ENCODE measurements at regions not wholly inside any gene's neighbourhood (a gene's known extent, or its start where the extent isn't known, plus 50 kb on each side); places are given as distances from the start of the nearest gene placed in this dataset.
"Not testable (repeated sequence)": the region's sequence is repeated elsewhere in the genome, so short reads cannot be mapped to it uniquely, and the experiment has no call there.

DNA sequence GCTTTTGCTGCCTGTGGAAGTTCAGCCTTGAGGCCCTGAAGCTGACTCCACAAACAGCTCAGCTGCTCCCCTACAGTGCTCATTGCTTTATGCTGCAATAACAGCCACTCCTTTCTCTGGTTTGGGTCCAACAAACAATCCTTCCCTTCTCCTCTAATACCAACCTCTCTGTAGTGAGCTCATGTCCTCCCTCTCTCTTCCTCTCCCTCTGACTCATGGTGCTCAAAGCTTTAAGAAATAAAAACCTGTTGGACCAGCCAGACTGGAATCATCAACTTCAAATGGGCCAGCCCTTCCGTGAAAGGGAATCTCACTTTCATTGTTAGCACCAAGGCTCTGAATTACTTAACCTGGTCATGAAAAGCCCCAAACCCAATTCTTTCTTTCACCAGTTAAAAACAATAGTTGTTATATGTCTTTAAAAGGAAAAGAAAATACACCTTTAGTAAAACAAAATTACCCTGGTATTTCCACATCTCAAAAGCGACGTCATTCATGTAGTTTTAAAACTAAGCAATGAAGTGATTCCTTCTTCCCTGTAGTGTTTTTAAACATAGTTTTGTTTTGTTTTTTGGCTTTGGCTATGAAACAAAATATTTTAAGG is 126.4 kb downstream of the DUSP6 start:
- no peak for DNase-seq

DNA sequence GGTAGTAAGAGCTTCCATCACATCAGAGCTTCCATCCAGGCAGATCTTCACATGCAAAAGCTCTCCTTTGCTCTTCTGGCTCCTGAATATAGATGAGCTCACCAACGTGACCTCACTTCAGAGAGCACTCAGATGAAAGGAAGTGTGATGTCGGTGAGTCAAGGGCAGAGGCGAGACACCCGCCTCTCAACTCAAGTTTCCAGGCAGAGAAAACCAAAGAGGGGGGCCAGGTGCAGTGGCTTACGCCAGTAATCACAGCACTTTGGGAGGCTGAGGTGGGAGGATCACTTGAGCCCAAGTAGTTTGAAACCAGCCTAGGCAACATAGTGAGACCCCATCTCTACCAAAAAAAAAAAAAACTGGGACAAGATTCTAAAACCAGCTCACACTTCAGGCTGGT is 126.9 kb downstream of the DUSP6 start:
- DNase-seq = no peak

DNA sequence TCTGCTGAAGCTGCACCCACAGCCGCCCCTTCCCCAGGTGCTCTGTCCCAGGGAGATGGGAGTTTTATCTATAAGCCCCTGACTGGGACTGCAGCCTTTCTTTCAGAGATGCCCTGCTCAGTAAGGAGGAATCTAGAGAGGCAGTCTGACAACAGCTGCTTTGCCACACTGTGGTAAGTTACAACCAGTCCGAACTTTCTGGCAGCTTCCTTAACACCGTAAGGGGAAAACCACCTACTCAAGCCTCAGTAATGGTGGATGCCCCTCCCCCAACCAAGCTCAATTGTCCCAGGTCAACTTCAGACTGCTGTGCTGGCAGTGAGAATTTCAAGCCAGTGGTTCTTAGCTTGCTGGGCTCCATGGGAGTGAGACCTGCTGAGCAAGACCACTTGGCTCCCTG is 129.7 kb downstream of the DUSP6 start:
- not testable (repeated sequence) for DNase-seq

DNA sequence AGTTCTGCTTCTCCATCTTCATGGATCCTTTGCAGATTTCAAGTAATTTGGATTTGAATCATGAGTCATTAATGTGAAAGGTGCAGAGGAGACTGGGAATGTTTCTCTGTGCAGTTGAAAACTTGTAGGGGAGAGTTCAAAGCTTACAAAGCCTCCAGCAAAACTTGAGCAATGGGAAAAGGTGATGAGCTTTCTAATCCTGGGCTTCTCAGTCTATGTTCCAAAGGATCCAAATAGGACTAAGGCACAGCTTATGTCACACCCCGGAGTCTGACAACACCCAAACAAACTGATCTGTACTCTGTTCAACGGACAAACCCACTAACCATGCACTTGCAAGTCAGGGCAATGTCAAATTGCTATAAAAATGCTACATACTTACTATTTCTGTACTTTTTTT is 134.8 kb downstream of the DUSP6 start:
- no peak for DNase-seq

DNA sequence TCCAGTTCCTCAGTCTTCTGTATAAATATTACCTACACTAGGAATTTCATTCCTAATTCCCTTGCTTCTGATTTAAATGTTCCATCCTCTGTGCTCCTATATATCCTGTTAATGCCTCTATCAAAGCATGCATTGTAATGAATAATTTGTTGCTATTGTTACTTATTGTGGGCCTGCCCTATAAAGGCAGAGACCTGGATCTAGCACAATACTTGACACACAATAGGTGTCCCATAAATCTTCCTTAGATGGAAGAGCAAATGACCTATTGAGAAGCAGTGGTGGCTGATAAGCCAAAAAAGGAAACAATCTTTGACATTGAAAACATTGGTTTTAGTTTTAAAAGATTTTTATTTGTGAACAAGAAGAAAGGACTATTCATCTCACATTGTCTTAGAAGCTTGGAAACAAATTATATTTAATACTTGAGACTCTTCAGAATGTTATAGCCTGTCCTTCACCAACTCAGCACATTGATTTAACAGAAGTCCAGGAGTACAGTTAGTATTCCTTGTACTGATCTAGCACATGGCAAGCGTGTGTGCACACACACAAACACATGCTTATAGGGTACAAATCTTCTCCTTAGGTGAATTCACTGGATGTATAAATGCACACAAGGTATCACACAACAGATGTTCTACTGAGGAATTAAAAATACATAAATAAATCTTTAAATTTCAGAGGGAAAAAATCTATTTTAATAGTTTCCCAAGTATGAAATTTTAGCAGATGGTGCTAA is 135.9 kb downstream of the DUSP6 start:
- no peak for DNase-seq

DNA sequence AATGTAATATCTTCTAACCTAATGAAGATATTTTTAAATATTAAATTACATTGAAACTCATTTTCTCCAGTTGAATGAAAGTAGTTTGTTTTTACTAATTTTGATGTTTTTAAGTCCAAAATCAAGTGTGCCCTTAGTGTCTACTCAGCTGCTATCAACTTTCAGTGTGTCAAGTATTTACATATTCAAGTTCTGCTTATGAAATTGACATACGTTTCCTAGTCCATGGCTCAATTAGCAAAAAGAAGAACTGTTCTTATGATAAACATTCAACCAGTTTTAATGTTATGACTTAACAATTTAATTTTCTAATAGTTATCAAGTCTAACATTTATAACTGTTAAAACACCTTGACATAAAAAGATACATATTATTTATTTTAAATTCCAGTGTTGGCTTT is 137.1 kb downstream of the DUSP6 start:
- DNase-seq = no peak

DNA sequence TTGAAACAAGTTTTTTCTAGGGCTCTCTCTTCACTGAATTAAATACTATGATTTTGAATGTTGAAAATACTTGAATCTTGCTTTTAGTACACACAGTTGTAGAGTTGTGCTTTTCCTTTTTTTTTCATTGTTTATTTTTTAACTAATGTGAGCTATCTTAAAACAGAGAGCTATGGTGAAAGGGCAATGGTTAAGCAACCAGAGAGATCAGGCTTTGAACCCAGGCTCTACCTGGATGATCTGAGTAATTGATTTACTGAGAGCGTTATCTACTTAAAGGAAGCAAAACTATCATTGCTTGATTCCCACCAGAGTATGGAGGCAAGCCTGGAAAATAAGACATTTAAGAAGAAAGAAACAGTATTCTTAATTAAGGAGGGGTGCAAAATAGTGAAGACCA is 138.6 kb downstream of the DUSP6 start:
- DNase-seq = no peak

DNA sequence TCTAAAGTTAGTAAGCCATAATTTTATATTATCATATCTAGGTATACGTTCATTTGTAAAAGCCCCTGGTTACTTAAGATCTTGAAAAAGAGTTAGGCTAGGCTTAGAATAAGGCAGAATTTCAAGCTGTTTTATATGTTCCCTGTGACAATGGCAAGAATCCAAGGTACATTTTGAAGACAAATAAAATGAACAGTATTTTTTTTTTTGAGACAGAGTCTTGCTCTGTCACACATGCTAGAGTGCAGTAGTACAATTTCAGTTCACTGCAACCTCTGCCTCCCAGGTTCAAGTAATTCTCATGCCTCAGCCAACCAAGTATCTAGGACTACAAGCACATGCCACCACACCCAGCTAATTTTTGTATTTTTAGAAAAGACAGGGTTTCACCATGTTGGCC is 139.2 kb downstream of the DUSP6 start:
- no peak for DNase-seq

DNA sequence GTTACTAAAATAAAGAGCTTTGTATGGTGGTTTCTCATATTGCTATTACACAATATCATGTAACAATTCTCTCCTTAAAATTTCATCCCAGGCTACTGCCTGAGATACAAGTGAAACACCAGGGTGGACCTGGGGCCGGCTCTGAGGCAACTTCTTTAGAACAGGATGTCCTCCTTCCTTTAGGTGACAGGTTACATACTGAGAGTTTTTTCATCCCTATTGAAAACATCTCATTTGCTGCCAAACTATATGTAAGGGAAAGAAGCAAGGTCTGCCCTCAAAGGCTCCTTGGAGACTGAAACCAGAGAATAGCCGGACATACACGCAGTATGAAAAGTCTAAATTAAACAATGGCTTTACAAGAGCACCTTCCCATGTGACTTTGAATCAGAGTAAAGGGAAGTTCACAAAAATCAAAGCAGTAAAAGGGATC is 139.9 kb downstream of the DUSP6 start:
- DNase-seq = no peak

DNA sequence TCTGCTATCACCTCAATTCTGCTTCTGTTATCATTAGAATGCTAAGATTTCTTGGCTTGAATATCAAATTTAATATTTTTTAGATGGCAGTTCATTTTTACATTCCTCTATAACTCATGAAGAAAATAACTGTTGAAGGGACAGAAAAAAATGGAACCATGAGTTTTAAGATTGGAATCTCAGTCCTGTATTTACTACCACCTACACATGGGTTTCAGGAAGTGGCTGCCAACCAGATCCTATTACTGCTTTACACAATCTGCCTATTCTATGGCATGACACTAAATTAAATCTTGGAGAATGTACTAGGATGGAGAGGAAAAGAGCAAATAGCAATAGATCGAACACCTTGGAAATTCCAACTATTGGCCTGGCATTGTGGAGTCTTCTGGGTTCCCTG is 140.8 kb downstream of the DUSP6 start:
- DNase-seq = no peak

DNA sequence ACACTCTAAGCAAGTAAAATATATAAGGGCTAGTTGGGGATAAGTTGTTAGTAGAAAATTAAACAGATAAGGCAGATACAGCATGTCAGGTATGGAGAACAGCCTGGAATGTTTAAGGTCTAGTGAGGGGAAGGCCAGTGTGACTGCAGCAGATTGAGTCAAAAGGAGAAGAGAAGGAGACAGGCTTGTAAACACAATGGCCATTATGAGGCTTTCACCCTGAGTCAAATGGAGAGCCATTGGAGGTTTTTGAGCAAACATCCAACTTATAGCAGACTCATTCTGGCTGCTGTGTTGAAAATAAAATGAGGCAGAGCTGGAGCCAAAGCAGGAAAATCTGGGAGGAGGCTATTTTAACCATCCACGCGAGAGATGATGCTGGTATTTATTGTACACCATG is 142.0 kb downstream of the DUSP6 start:
- DNase-seq = no peak

DNA sequence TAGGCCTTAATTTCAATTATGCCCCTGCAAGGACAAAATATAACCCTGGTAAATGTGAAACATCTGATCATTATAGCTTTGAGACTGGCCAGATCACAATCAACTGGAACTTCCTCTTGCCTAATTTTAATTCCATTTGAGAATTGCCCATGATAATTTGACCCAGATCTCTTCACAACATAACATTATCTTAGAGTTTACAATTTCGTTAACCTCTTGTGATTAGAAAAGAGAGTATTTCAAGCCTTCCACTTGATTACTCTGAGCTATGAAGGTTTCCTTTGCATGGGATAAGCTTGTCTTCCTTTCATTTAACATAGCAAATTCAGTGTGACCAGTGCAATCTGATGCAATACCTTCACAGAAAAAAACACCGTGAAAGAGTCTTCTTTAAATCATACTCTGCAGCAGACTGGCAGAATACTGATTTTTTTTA is 143.6 kb downstream of the DUSP6 start:
- no peak for DNase-seq

DNA sequence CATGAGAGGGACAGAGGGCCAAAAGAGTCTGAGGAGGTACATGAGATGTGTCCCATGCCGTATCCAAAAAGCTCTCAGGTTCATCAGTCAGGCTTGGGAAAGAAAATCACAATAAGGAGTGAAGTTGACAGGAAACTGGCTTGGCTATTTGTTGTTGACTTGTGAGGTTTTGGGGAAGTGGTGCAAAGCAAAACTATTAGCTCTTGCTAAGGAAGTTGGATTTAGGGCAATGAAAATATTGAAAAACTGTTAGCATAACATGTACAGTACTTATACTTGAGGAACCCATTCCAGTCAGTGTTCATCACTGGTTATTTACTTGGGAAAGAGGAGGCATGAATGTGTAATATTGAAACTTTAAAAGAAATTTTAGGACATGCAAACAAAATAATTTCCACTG is 145.9 kb downstream of the DUSP6 start:
- DNase-seq = no peak

DNA sequence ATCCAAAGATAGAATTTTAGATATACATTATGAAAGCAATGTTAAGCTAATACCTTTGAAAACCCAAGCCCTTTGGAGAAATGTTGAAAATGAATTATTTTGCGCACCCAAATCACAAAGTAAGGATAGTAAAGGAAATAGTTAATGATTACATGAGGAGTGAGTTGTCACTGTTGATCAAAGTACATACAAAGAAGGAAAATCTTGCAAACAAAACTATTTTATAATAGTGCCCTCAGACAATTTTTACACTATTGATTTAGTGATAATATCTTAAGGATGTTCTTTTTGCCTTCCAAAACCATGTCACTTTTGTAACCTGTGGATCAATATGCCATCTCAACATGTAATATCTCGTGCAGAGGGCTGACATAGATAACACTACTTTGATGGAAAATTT is 146.8 kb downstream of the DUSP6 start:
- no peak for DNase-seq

DNA sequence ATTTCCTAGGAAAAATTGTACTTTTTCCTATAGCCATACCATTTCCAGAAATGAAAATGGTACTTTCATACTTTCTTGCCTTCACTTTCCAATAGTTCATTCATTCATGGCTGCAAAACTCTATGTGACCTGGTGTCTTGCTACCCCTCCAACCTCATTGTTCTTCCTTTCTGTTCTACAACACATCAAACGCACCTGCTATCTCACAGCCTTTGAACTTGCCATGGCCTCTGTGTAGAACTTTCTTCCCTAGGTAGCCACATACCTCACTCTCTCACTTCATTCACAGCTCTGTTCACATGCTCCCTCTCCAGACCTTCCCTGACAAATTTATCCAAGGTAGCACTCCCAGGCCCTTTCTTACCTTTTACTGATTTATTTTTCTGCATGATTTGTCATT is 149.2 kb downstream of the DUSP6 start:
- no peak for DNase-seq

DNA sequence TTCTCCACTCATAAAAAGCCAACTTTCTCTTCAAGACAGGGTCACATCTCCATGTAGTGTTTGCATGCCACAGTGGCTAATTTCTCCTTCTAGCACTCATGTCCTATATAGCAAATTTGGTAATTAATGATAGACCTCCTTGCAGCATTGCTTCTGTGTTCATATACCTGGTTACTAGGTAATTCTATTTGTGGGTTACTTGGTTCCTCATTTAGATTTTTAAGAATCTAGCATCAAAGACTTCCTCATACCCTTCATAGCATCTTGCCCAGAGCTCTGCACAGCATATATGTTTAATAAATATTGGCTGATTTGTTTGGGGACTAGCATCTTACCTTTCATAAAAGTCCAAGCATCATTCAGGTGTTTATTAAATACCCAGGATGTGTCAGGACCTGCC is 152.1 kb downstream of the DUSP6 start:
- DNase-seq = no peak

DNA sequence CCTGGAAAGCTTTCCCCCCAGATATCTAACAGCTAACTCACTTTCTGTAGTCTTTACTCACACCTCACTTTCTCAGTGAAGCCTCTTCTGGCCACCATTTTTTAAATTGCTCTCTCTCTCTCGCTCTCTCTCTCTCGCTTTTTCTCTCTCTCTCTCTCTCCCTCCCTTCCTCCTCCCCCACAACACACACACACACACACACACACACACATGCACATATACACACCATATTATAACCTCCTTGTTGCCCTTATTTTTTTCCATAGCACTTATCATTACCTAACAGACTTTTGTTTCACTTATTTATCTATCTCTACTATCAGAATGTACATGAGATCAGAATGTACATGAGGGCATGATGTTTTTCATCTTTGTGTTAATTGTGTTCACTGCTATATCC is 156.8 kb downstream of the DUSP6 start:
- no peak for DNase-seq

DNA sequence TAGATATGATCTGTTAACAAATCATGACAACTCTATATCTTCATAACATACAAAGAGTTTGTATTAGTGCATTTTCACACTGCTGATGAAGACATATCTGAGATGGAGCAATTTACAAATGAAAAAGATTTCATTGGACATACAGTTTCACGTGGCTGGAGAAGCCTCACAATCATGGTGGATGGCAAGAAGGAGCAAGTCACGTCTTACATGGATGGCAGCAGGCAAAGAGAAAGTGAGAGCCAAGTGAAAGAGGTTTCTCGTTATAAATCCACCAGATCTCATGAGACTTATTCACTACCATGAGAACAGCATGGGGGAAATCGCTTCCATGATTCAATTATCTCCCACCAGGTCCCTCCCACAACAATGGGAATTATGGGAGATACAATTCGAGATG is 157.6 kb downstream of the DUSP6 start:
- DNase-seq = no peak

DNA sequence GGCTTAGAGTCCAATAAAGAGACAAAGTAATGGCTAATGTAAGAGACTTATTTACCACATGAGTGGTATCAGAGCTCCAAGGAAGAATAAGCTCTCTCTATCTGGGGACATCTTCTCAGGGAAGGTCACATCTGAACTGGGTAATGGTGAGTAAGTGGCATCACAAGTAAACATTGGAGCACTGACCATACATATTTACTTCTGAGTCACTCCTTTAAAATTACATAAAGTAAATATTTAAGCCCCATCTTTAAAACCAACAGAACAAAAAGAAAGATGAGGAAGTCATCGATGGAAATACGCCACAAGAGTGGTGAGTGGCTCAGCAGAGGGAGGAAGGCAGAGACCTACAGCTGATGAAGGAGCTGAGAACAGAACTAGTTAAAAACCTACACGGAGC is 159.9 kb downstream of the DUSP6 start:
- no peak for DNase-seq

DNA sequence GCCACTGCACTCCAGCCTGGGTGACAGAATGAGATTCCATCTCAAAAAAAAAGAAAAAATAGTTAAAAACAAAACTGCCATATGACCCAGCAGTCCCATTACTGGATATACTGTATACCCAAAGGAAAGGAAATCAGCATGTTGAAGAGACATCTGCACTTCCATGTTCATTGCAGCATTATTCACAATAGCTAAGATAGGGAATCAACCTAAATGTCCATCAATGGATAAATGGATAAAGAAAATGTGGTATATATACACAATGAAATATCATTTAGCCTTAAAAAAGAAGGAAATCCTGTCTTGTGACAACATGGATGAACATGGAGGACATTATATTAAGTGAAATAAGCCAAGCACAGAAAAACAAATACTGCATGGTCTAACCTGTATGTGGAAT is 160.7 kb downstream of the DUSP6 start:
- not testable (repeated sequence) for DNase-seq

DNA sequence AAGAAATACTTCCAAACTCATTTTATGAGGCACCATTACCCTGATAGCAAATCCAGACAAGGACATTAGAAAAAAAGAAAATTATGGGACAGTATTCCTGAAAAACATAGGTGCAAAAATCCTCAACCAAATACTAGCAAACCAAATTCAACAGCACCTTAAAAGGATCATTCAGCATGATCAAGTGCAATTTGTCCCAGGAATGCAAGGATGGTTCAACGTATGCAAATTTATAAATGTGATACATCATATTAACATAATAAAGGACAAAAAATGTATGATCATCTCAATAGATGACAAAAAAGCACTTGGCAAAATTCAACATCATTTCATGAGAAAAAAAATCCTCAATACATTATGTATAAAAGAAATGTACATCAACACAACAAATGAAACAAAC is 162.9 kb downstream of the DUSP6 start:
- DNase-seq = no peak

DNA sequence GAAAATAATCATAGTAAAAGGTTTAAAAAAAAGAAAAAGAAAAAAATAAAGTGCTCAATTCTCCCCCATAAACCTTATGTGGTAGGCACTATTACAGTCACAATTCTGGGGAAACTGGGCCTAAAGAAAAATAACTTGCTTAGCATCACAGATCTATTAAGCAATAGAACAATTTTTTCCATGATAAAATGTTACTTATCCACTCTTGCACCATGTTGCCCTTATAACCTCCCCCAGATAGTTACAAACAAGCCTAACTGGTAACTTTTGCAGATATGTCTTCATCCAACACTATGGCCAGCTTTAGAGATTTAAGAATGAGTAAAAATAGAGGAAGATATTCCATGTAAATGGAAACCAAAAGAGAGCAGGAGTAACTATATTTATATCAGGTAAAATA is 164.8 kb downstream of the DUSP6 start:
- no peak for DNase-seq

DNA sequence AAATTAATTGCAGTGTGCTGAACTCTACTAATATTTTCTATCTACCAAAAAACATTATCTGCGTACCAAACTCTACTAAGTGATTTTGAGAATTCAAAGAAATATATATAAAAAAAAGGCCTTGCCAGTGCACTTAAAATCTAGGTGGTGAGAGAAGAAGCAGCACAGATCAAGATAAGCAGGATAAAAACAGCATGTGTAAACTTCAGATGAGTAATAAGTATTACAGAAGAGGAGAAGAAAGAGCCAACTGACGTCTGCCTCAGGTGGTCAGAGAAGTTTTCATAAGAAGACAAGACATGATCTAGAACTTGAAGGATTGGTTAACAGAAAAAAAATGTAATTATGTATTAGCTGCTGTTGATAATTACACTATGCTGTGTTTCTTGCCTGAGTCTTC is 166.4 kb downstream of the DUSP6 start:
- DNase-seq = no peak

DNA sequence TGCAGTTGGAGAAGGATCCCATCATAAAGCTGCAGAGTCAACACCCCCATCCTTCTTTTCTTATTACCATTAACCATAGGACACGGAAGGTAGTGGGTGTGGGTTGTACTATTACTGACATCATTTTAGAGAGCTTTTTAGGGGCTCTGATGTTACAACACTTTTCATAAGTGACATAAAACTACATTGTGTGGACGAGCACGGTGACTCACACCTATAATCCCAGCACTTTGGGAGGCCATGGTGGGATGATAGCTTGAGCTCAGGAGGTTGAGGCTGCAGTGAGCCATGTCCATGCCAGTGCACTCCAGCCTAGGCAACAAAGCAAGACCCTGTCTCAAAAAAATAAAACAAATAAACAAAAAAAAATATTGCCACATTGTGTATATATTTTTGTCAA is 167.1 kb downstream of the DUSP6 start:
- no peak for DNase-seq

All from occipital lobe (tissue), 1 donor.